Endothelial cell (in vitro differentiated cells): ENCODE measurements at regions not wholly inside any gene's neighbourhood (a gene's known extent, or its start where the extent isn't known, plus 50 kb on each side); places are given as distances from the start of the nearest gene placed in this dataset.

Experiments used
- DNase-seq: peaks from one replicate; pipeline ENCODE4 v3.0.0; 2021; ENCODE audit warnings: low spot score
- H3K27ac Mint-ChIP-seq: one replicate; pipeline ENCODE4 v1.8.0; 2021; ENCODE audit warnings: mixed read lengths, inconsistent platforms; ENCODE audit not compliant: unreplicated experiment
- H3K27me3 Mint-ChIP-seq: one replicate; pipeline ENCODE4 v1.8.0; 2021; ENCODE audit warnings: mild to moderate bottlenecking, moderate library complexity, mixed read lengths, inconsistent platforms; ENCODE audit not compliant: unreplicated experiment
- H3K36me3 Mint-ChIP-seq: one replicate; pipeline ENCODE4 v1.8.0; 2021; ENCODE audit warnings: mild to moderate bottlenecking, low read depth, mixed read lengths, inconsistent platforms; ENCODE audit not compliant: unreplicated experiment
- H3K4me1 Mint-ChIP-seq: one replicate; pipeline ENCODE4 v1.8.0; 2021; ENCODE audit warnings: mild to moderate bottlenecking, mixed read lengths, inconsistent platforms; ENCODE audit not compliant: unreplicated experiment
- H3K4me3 Mint-ChIP-seq: one replicate; pipeline ENCODE4 v1.8.0; 2021; ENCODE audit warnings: mild to moderate bottlenecking, mixed read lengths, inconsistent platforms; ENCODE audit not compliant: unreplicated experiment
- H3K9me3 Mint-ChIP-seq: one replicate; pipeline ENCODE4 v1.8.0; 2021; ENCODE audit warnings: mixed read lengths, inconsistent platforms; ENCODE audit not compliant: unreplicated experiment
- TF ChIP-seq, protein P1 (sequence below): fragments of 200-600 bp; sonication (generic); IDR thresholded peaks from one replicate; pipeline ENCODE4 v1.5.0; 2021; ENCODE audit warnings: antibody characterized with exemption; ENCODE audit not compliant: unreplicated experiment

DNA sequence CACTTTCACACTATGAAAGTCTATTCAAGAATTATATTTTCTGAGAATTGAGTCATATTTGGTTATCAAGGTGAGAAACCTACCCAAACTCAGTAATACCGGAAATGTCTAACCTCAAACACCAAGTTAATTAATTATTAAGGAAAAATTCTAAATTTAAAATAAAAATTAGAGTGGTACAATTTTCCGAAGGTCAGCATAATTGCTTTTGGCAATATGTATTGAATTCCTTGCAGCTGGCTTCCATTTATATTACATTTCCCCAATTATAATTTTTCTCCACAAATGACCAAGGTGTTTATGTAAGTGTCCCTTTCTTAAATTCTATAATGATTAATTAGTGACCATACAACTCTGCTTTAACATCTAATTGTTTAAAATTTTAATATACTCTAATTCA is 316.0 kb upstream of the IRAK1BP1 start:
- Mint-ChIP-seq H3K9me3 (peaks cover 7% of the 10 kb centered on the region), H3K36me3 (peaks cover 8% of the 10 kb centered on the region), H3K27me3 (no peaks in the 10 kb centered on the region), H3K4me1 (no peaks in the 10 kb centered on the region), H3K4me3 (no peak overlapping the region), H3K27ac (no peak overlapping the region)
- DNase-seq, result no peak
- TF ChIP-seq, protein P1, sequence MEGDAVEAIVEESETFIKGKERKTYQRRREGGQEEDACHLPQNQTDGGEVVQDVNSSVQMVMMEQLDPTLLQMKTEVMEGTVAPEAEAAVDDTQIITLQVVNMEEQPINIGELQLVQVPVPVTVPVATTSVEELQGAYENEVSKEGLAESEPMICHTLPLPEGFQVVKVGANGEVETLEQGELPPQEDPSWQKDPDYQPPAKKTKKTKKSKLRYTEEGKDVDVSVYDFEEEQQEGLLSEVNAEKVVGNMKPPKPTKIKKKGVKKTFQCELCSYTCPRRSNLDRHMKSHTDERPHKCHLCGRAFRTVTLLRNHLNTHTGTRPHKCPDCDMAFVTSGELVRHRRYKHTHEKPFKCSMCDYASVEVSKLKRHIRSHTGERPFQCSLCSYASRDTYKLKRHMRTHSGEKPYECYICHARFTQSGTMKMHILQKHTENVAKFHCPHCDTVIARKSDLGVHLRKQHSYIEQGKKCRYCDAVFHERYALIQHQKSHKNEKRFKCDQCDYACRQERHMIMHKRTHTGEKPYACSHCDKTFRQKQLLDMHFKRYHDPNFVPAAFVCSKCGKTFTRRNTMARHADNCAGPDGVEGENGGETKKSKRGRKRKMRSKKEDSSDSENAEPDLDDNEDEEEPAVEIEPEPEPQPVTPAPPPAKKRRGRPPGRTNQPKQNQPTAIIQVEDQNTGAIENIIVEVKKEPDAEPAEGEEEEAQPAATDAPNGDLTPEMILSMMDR, result no peak

DNA sequence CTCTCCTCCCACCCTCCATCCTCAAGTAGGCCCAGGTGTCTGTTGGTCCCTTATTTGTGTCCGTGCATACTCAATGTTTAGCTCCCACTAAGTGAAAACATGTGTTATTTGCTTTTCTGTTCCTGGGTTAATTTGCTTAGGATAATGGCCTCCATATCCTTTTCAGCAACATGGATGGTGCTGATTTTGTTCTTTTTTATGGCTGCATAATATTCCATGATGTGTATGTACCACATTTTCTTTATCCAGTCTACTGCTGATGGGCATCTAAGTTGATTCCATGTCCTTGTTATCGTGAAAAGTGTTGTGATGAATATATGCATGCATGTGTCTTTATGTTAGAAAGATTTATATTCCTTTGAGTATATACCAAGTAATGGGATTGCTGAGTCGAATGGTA is 314.9 kb upstream of the IRAK1BP1 start:
- Mint-ChIP-seq H3K9me3 (peaks cover 16% of the 10 kb centered on the region), H3K4me1 (no peaks in the 10 kb centered on the region), H3K27ac (no peak overlapping the region), H3K36me3 (peaks cover 16% of the 10 kb centered on the region), H3K27me3 (no peaks in the 10 kb centered on the region), H3K4me3 (no peak overlapping the region)
- no peak for DNase-seq
- TF ChIP-seq, protein P1, result no peak

DNA sequence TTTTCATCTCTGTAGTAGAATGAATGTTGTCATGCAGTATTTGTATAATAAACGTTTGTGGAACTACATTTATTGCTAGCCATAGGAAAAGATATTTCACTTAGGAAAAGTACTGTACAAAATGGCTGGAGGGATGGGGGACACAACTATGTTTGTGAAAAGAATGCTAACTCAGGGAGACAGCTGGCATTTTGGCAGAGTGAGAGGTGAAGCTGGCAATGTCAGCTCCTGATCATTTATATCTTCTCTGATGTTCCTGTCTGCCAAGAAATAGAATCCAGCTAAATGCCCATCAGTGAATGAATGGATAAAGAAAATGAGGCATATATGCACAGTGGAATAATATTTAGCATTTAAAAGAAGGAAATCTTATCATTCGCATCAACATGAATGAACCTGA is 313.0 kb upstream of the IRAK1BP1 start:
- TF ChIP-seq, protein P1, result no peak
- no peak overlapping the region for H3K27ac Mint-ChIP-seq
- H3K4me3 Mint-ChIP-seq, result no peak overlapping the region
- H3K9me3 Mint-ChIP-seq, result peaks cover 16% of the 10 kb centered on the region
- no peak for DNase-seq
- no peaks in the 10 kb centered on the region for H3K4me1 Mint-ChIP-seq
- peaks cover 16% of the 10 kb centered on the region for H3K36me3 Mint-ChIP-seq
- no peaks in the 10 kb centered on the region for H3K27me3 Mint-ChIP-seq

DNA sequence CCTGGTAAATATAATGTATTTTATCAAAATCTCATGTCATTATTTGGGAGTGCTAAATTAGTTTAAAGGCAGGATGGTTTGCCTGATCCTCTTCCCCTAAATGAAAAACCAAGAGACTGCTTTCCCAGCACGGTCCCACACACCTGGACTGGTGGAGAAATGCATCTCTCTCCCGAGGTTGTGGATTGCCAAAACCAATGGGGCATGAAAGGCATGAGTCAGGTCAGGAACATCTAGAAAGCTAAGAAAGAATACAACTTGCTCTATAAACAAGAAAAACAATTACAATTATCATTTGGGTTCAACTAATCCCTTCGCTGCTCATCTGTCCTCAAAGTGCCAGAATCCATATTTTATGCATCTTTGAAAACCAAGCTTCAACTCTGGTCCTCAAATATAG is 308.3 kb upstream of the IRAK1BP1 start:
- no peak for DNase-seq
- H3K27me3 Mint-ChIP-seq, result peaks cover 1% of the 10 kb centered on the region
- TF ChIP-seq, protein P1, result no peak
- H3K4me1 Mint-ChIP-seq, result peaks cover 3% of the 10 kb centered on the region
- peaks cover 16% of the 10 kb centered on the region for H3K36me3 Mint-ChIP-seq
- H3K4me3 Mint-ChIP-seq, result no peak overlapping the region
- no peak overlapping the region for H3K27ac Mint-ChIP-seq
- H3K9me3 Mint-ChIP-seq, result peaks cover 16% of the 10 kb centered on the region

DNA sequence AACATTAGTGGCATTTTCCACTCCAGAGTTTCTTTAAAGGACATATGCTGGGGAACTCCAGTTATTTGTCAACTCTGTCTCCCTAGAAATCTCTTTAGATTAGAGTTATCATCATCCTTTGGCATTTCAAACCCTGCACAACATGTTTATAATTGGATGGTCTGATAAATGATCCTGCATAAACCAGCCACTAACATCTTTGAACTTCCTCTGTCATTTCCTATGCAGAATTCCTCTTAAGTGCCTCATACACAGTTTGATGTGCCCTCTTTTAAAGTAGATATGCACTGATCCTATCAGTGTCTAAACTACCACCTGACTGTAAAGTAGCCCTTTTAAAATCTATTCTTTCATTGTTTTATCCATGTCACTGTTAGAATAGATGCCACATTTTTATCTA is 306.3 kb upstream of the IRAK1BP1 start:
- H3K36me3 Mint-ChIP-seq, result peaks cover 8% of the 10 kb centered on the region
- TF ChIP-seq, protein P1, result no peak
- H3K4me3 Mint-ChIP-seq, result no peak overlapping the region
- H3K4me1 Mint-ChIP-seq, result peaks cover 3% of the 10 kb centered on the region
- H3K27me3 Mint-ChIP-seq, result peaks cover 1% of the 10 kb centered on the region
- H3K27ac Mint-ChIP-seq, result no peak overlapping the region
- peaks cover 9% of the 10 kb centered on the region for H3K9me3 Mint-ChIP-seq
- DNase-seq, result no peak
